ENCODE measurements at regions not wholly inside any gene's neighbourhood (a gene's known extent, or its start where the extent isn't known, plus 50 kb on each side); places are given as distances from the start of the nearest gene placed in this dataset.

DNA sequence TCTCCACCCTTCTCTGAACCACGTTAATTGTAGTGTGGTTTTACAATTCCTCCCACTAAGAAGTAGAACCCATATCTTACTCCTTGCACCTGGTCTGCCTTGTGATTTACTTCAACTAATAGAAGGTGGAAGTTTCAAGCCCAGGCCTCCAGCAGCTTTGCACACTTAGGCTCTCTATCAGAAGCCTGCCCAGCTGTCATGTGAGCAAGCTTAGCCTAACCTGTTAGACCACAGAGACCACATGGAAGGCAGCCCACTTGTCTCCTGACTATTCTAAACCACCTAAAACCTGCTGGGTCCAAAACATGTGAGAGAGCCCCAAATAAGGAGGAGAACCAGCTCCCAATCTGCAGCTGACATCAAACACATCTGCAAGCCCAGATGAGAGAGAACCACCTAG lies 127.6 kb upstream of the BTBD3 start:
- Histone ChIP-seq H3K4me2 (no peak overlapping the region), H3K9me3 (ENCODE audit: insufficient read depth, low read depth) (no peaks in the 10 kb centered on the region), H4K20me1 (ENCODE audit: insufficient read depth) (no peaks in the 10 kb centered on the region), H3K36me3 (ENCODE audit: low read depth) (no peaks in the 10 kb centered on the region), H2AFZ (no peak overlapping the region), H3K9me2 (ENCODE audit: insufficient read depth) (no peaks in the 10 kb centered on the region; the same call in 1 of the 2 replicates), H3F3A (ENCODE audit: insufficient read depth, low read depth) (peaks cover 15% of the 10 kb centered on the region; the same call in 1 of the 2 replicates), H3K27me3 (ENCODE audit: insufficient read depth, low read depth) (no peaks in the 10 kb centered on the region), H3K4me3 (no peak overlapping the region), H3K27ac (no peak overlapping the region), H3K4me1 (replicated peaks; ENCODE audit: insufficient read depth) (peaks cover 26% of the 10 kb centered on the region), H3K79me2 (ENCODE audit: low read depth) (no peaks in the 10 kb centered on the region)
- TF ChIP-seq, protein P1, sequence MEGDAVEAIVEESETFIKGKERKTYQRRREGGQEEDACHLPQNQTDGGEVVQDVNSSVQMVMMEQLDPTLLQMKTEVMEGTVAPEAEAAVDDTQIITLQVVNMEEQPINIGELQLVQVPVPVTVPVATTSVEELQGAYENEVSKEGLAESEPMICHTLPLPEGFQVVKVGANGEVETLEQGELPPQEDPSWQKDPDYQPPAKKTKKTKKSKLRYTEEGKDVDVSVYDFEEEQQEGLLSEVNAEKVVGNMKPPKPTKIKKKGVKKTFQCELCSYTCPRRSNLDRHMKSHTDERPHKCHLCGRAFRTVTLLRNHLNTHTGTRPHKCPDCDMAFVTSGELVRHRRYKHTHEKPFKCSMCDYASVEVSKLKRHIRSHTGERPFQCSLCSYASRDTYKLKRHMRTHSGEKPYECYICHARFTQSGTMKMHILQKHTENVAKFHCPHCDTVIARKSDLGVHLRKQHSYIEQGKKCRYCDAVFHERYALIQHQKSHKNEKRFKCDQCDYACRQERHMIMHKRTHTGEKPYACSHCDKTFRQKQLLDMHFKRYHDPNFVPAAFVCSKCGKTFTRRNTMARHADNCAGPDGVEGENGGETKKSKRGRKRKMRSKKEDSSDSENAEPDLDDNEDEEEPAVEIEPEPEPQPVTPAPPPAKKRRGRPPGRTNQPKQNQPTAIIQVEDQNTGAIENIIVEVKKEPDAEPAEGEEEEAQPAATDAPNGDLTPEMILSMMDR (conservative IDR thresholded peaks at IDR 0.05): no peak
- TF ChIP-seq EZH2 (IDR thresholded peaks at IDR 0.05; ENCODE audit: low read depth): no peak
- DNase-seq: no peak
- intact Hi-C loops (cut with micrococcal nuclease; ENCODE audit: unreplicated experiment): loop anchor here (5.0 to 10.0 kb wide), 2 partner anchors 115 to 403 kb away; no protein-coding TSS in a partner anchor
- CTCF ChIA-PET: no interaction called here
- BruUV-seq (replicated peaks): no TSS peak
- POLR2A ChIA-PET (ENCODE audit: unreplicated experiment): no interaction called here

DNA sequence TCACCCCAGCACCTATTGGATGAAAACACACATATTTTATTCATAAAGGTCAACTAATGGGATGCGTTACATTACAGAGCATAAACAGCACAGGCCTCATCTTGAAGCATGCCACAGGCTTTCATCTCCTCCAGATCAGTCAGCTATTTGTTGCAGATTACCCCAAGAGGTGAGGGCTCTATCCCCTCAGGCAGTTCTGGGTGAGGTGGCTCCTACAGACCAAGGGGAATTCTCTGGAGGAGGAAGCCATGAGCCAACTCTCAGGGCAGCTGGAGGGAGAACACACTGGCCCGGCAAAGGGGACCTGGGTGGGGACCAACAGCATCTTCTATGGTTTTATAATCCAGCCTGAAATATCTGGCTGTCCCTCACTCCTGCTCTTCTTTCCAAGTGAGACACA lies 126.4 kb upstream of the BTBD3 start:
- peak overlapping the region; percentile 52 for H3K4me2 ChIP-seq
- no peak for TF ChIP-seq EZH2 (IDR thresholded peaks at IDR 0.05; ENCODE audit: low read depth)
- TF ChIP-seq, protein P1 (conservative IDR thresholded peaks at IDR 0.05): no peak
- no peaks in the 10 kb centered on the region for H3K36me3 ChIP-seq (ENCODE audit: low read depth)
- peaks cover 15% of the 10 kb centered on the region; the same call in 1 of the 2 replicates for H3F3A ChIP-seq (ENCODE audit: insufficient read depth, low read depth)
- DNase-seq: peak in 1 of 2 experiments; percentile 25
- intact Hi-C loops (cut with micrococcal nuclease; ENCODE audit: unreplicated experiment): loop anchor here (1.0 to 10.0 kb wide), 3 partner anchors 8 to 404 kb away; no protein-coding TSS in a partner anchor
- H3K27me3 ChIP-seq (ENCODE audit: insufficient read depth, low read depth): no peaks in the 10 kb centered on the region
- no peaks in the 10 kb centered on the region for H4K20me1 ChIP-seq (ENCODE audit: insufficient read depth)
- H3K4me3 ChIP-seq: no peak overlapping the region
- no peaks in the 10 kb centered on the region for H3K9me3 ChIP-seq (ENCODE audit: insufficient read depth, low read depth)
- peak overlapping the region; percentile 69 for H3K27ac ChIP-seq
- CTCF ChIA-PET: no interaction called here
- POLR2A ChIA-PET (ENCODE audit: unreplicated experiment): interaction anchor here (0.6 kb wide), 1 partner anchor 599 kb away, joined by 5 read pairs; no protein-coding TSS in a partner anchor
- H3K4me1 ChIP-seq (replicated peaks; ENCODE audit: insufficient read depth): peaks cover 26% of the 10 kb centered on the region
- BruUV-seq (replicated peaks): TSS peak; percentile 97
- H2AFZ ChIP-seq: no peak overlapping the region
- no peaks in the 10 kb centered on the region for H3K79me2 ChIP-seq (ENCODE audit: low read depth)
- H3K9me2 ChIP-seq (ENCODE audit: insufficient read depth): no peaks in the 10 kb centered on the region

DNA sequence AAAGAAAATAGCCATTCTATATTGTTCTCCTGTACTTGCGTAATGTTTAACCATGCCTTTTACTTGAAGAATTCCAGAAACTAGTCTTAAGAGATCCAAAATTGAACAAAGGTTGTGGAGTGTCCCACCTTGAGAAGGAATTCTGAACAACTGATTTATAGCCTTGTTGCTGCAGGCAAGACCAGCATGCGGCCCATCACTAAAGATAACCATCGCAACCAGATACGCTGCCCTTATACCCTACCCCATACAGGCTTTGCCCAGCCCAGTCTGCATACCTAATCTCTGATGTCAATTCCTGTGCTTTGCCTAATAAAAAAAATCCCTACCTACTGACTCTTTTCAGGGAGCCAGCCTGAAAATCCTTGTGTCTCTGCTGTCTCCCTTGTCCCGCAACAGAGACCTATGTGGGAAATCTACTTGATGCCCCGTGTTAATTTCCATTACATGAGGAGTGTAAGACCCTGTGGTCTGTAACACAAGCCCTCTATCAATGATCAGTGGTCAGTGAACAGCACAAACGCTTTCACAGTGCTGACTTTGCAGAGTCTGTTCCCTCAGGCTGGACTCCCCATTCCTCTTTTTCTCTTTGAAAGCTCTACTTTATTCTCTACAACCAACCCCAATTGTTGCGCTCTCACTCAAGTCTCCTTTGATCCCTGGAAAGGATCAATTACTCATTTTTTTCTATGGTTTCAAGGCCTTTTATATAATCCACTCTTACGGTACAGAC lies 125.7 kb upstream of the BTBD3 start:
- Histone ChIP-seq H3K9me3 (ENCODE audit: insufficient read depth, low read depth) (no peaks in the 10 kb centered on the region), H2AFZ (peak overlapping the region; percentile 67), H3K9me2 (ENCODE audit: insufficient read depth) (no peaks in the 10 kb centered on the region), H4K20me1 (ENCODE audit: insufficient read depth) (no peaks in the 10 kb centered on the region), H3F3A (ENCODE audit: insufficient read depth, low read depth) (peaks cover 15% of the 10 kb centered on the region; the same call in 1 of the 2 replicates), H3K36me3 (ENCODE audit: low read depth) (no peaks in the 10 kb centered on the region), H3K4me1 (replicated peaks; ENCODE audit: insufficient read depth) (peaks cover 26% of the 10 kb centered on the region), H3K79me2 (ENCODE audit: low read depth) (no peaks in the 10 kb centered on the region), H3K27me3 (ENCODE audit: insufficient read depth, low read depth) (no peaks in the 10 kb centered on the region), H3K27ac (peak overlapping the region; percentile 69), H3K4me2 (peak overlapping the region; percentile 52), H3K4me3 (no peak overlapping the region)
- intact Hi-C loops (cut with micrococcal nuclease; ENCODE audit: unreplicated experiment): loop anchor here (1.0 to 10.0 kb wide), 3 partner anchors 7 to 405 kb away; no protein-coding TSS in a partner anchor
- no peak for TF ChIP-seq EZH2 (IDR thresholded peaks at IDR 0.05; ENCODE audit: low read depth)
- TF ChIP-seq, protein P1 (conservative IDR thresholded peaks at IDR 0.05): no peak
- POLR2A ChIA-PET (ENCODE audit: unreplicated experiment): interaction anchor here (0.6 kb wide), 1 partner anchor 598 kb away, joined by 5 read pairs; no protein-coding TSS in a partner anchor
- BruUV-seq (replicated peaks): TSS peak; percentile 94
- CTCF ChIA-PET: no interaction called here
- DNase-seq: peak; percentile 71 to 98
